NCI-H526 treated with DMSO at 0.1 percent for 48 hours (cell line): ENCODE measurements at regions not wholly inside any gene's neighbourhood (a gene's known extent, or its start where the extent isn't known, plus 50 kb on each side); places are given as distances from the start of the nearest gene placed in this dataset.
"Not testable (repeated sequence)": the region's sequence is repeated elsewhere in the genome, so short reads cannot be mapped to it uniquely, and the experiment has no call there.

Experiments
- DNase-seq: peaks from one replicate; lab custom pipeline; 2025; lab: John Stamatoyannopoulos, UW

DNA sequence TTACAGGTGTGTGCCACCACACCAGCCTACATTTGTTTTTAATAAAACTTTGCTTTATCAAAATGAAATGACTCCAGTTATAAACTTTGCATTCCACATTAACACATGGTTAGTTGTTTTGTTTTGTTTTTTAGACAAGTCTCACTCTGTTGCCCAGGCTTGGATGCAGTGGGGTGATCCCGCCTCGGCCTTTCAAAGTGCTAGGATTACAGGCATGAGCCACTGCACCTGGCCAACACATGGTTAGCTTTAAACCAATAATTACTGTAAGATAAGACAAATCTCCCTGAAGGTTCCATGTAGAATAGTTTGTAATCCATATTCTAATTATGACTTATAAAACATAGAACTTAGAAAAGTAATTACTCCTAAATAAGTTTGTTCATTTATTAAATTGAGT lies 89.8 kb upstream of the MED13 start:
- DNase-seq, result no peak

- DNase-seq, result no peak
Observed at GRCh38 chr17:62150471-62150870, 85.4 kb upstream of the MED13 start.

DNA sequence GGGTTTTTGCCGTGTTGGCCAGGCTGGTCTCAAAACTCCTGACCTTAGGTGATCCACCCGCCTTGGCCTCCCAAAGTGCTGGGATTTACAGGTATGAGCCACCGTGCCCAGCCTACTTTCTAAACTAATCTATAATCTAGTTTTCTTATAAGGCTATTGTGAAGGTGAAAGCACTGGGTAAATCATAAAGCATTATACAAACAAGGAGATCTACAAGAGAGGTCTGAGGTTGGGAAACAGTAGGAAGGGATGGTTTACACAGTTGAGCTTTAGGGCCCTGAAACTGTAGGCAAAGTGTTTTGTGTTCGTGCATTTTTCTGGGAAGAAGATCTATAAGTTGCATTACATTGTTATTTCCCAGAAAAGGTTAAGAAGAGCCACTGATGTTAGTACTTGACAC lies 84.9 kb upstream of the MED13 start:
- no peak for DNase-seq

GRCh38 chr17:62147284-62147683 lies 82.2 kb upstream of the MED13 start:
- DNase-seq, result no peak

DNA sequence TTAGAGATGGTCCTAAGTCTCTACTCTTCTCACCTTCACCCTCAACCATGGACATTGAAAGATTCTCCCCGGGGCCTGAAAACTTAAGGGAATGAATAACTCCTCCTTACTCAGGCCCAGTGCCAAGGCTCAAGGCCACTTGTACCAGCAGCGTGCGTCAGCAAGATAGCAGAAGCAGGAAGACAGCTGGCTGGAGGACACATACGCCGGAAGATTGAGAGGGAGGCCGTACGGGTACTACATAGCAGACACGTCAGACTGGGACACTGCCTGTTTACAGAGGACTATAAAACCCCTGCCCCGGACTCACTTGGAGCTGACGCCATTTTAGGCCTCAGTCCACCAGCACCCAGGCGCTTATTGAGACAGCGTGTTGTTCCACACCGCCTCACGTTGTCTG lies 75.8 kb upstream of the MED13 start:
- DNase-seq, result no peak

DNA sequence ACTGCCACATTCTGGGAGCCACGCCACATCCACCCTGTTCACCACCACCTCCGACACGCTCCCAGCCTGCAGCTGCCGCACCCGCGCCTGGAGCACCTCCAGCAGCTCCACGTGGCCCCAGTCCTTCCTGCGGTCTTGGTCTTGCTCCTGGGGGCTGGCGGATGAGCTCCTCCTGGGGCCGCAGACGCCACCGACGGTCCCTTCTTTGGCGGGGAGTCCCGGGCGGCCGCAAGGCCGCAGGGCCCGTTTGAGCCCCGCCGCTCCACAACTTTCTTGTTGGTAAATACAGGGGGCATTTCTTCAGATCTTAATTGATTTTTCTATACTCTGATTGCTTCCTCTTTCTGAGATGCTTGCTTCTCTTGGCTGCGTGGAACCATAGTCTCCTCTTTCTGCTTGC lies 75.3 kb upstream of the MED13 start:
- DNase-seq, result no peak

DNA sequence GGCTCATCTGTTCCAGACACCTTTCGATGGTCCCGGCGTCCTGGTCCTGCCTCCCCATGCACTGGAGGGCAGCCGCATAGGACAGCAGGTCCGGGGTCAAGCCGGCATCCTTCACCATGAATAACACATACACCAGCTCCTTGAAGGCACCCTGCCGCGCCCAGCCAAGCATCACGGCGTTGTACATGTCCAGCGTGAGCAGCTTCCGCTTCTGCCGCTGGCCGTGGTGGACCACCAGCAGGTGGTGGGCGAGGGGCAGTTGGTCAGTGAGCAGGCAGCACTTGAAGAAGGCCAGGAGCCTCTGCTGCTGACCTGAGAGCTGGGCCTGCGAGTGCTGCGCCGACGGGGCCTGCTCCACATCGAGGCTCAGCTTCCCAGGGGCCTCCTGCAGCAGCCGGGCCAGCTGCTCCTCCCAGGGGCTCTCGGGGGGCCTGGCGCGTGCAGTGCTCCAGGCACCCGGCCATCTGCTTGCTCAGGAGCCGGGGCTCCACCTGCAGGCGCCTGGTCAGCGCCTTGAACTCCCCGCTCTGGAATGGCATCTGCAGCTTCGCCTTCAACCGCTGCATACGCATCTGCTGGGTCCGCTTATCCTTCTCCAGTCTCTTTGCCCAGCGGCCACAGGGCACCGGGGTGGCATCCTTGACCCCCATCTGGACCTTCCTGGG lies 74.7 kb upstream of the MED13 start:
- not testable (repeated sequence) for DNase-seq

- DNase-seq, result no peak
Observed at GRCh38 chr17:62139141-62139540, 74.1 kb upstream of the MED13 start.

- DNase-seq, result not testable (repeated sequence)
Observed at GRCh38 chr17:62138676-62139121, 73.6 kb upstream of the MED13 start.

DNA sequence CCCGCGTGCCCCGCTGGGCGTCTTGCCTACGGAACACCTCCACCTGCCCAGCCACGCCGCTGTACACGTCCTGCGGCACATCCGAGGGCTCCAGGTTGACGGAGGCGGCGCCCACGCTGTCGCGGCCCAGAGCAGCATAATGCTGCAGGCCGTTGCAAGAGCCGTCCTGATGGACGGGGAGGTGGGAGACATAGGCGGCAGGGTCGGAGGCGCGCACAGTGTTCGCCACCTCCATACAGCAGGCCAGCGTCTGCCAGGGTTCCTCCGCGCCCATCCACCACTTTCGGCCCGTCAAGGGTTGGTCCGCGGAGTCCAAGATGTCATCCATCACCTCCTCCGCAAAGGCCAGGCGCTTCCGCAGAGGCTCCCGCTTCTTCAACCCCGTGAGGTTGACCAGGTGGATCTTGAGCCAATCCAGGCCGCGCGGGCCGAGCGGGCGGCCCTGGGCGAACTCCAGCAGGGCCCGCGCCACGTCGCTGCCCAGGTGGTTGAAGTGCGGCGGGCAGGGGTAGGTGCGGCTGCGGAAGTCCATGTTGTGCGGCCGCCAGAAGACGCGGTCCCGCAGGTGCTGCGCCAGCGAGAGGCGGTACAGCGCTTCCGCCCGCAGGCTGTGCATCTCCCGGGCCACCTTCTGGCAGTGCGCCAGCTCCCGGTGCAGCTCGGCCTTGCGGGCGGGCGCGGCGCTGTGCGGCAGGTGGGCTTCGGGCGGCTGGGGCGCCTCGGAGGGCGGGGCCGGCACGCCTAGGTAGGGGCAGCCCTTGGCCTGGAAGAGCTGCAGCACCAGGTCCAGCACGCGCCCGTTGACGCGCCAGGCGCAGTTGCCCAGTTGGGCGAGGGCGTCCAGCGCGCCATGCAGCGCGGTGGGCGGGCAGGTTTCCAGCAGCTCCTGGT lies 72.9 kb upstream of the MED13 start:
- not testable (repeated sequence) for DNase-seq

- not testable (repeated sequence) for DNase-seq
Observed at GRCh38 chr17:62137013-62137733, 72.1 kb upstream of the MED13 start.

DNA sequence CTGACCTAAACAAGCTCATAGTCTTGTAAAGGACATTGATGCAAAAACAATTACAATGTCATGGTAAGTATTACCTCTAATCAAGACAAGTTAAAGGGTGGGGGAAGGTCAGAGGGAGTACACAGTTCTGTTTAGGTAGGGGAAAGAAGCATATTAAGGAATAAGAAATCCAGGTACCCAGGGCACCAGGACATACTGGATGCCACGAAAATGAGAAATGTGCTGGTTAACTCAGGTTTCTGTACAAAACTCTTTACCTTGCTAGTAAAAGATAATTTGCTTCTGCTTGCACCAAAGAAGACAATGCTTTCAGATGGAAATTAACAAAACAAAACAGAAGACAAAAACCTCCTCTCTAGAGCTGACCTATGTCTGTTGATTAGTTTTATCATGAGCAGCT lies 70.7 kb upstream of the MED13 start:
- no peak for DNase-seq

GRCh38 chr17:62135096-62135495 lies 70.0 kb upstream of the MED13 start:
- DNase-seq, result not testable (repeated sequence)

- DNase-seq, result no peak
Observed at GRCh38 chr17:62134397-62134796, 69.3 kb upstream of the MED13 start.

- DNase-seq, result not testable (repeated sequence)
Observed at GRCh38 chr17:62131271-62131670, 66.2 kb upstream of the MED13 start.

- no peak for DNase-seq
Observed at GRCh38 chr17:62130739-62131138, 65.7 kb upstream of the MED13 start.

DNA sequence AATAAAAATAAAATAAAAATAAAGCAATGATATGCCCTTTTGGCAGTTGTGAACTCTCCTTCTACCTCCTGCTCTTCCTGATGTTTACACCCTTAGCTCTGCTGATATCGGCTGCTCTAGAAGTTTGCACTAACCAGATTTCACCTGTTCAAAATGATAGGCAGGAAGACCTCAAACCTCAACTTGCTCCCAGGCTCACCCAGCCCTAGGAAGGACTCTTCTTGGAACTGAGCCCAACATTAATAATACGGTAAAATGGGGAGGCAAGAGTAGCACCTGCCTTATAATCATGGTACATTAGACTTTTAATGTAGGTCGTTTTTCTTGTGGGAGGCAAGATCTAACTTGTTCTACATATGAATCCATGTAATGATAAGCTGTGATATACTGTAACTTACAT lies 61.2 kb upstream of the MED13 start:
- no peak for DNase-seq

GRCh38 chr17:62125307-62125706 lies 60.2 kb upstream of the MED13 start:
- no peak for DNase-seq

DNA sequence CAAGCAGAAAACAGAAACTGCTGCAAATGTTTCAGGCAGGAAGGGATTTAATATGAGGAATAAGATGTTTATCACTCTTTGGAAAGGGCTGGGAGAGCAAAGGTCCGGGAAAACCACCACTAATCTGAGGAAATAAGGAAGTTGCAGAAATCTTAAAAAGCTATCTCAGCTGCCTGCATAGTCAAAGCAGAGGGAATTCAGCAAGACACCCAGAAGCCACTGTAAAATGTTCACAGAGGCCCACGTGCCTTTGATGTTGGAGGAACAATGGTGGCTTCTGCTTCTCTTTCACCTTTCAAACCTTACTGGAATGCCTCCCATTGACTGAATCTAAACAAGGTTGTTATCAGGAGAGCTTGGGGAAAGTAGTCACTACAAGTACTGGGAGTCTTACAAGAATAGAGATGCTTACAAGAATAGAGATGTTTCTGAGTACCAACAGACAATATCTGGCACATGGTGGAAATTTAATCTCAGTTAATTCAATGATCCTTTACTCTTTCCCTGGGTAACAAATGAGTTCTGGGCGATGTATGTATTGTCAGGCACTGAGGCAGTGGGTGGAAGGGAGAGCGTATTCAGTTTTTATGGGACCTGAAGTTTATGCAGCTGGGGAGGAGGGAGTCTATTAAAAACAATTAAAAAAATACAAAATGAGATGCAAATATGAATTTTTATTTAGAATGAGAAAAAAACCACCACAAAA lies 56.1 kb upstream of the MED13 start:
- no peak for DNase-seq

- no peak for DNase-seq
Observed at GRCh38 chr17:62119373-62119772, 54.3 kb upstream of the MED13 start.
